PC-3 (cell line): ENCODE measurements at regions not wholly inside any gene's neighbourhood (a gene's known extent, or its start where the extent isn't known, plus 50 kb on each side); places are given as distances from the start of the nearest gene placed in this dataset.

Source experiments
- ATAC-seq: fragments of 200-7000 bp; cut with Tn5 transposase; 2 replicates; pipeline ENCODE4 v1.9.1; 2020; ENCODE audit warnings: mild to moderate bottlenecking, moderate library complexity
- BruUV-seq: library from RNA; stranded (reverse); fragments of 400-500 nt; replicated peaks from 2 replicates; lab custom pipeline; 2021; lab: Mats Ljungman, UMichigan
- CTCF ChIA-PET: fragments of 300-600 bp; sonication (Branson Sonifier 250); formaldehyde crosslinking; loops from one replicate; lab custom pipeline; 2022; ENCODE audit warnings: antibody characterized with exemption; lab: Charles Lee
- POLR2A ChIA-PET: fragments of 300-600 bp; sonication (Branson Sonifier 250); formaldehyde crosslinking; loops from one replicate; lab custom pipeline; 2022; ENCODE audit warnings: antibody characterized with exemption; ENCODE audit not compliant: unreplicated experiment; lab: Charles Lee
- DNase-seq: peaks from one replicate; pipeline ENCODE4 v3.0.0-alpha.2; 2015
- H2AFZ ChIP-seq: fragments of 300-600 bp; sonication (generic); 2 replicates; pipeline ENCODE4 v1.6.0; 2016; ENCODE audit warnings: antibody characterized with exemption, low read length
- H3F3A ChIP-seq: fragments of 300-600 bp; sonication (generic); one replicate; pipeline ENCODE4 v1.6.0; 2017; ENCODE audit warnings: antibody characterized with exemption, low read length, control low read depth, mild to moderate bottlenecking; ENCODE audit not compliant: unreplicated experiment
- H3K27ac ChIP-seq: fragments of 300-600 bp; sonication (generic); 2 replicates; pipeline ENCODE4 v1.5.1; 2016; ENCODE audit warnings: mild to moderate bottlenecking, low read length
- H3K27me3 ChIP-seq: fragments of 300-600 bp; sonication (generic); 2 replicates; pipeline ENCODE4 v1.6.1; 2016; ENCODE audit warnings: low read length, mixed read lengths
- H3K36me3 ChIP-seq: fragments of 300-600 bp; sonication (generic); 2 replicates; pipeline ENCODE4 v1.6.1; 2016; ENCODE audit warnings: low read depth, mixed run types, low read length, mixed read lengths
- H3K4me1 ChIP-seq: fragments of 300-600 bp; sonication (generic); 2 replicates; pipeline ENCODE4 v1.5.1; 2016; ENCODE audit warnings: low read length; ENCODE audit not compliant: insufficient read depth
- H3K4me2 ChIP-seq: fragments of 300-600 bp; sonication (generic); 2 replicates; pipeline ENCODE4 v1.6.0; 2016; ENCODE audit warnings: low read length
- H3K4me3 ChIP-seq: fragments of 300-600 bp; sonication (generic); 2 replicates; pipeline ENCODE4 v1.5.1; 2016; ENCODE audit warnings: mild to moderate bottlenecking, low read length, mixed read lengths
- H3K79me2 ChIP-seq: fragments of 300-600 bp; sonication (generic); 2 replicates; pipeline ENCODE4 v1.6.1; 2017; ENCODE audit warnings: low read length, mixed read lengths
- H3K9ac ChIP-seq: fragments of 300-600 bp; sonication (generic); 2 replicates; pipeline ENCODE4 v1.6.0; 2016; ENCODE audit warnings: mild to moderate bottlenecking, low read length
- H3K9me2 ChIP-seq: fragments of 300-600 bp; sonication (generic); replicated peaks from 2 replicates; pipeline ENCODE4 v1.6.1; 2016; ENCODE audit warnings: mixed run types, low read length, mixed read lengths
- H3K9me3 ChIP-seq: fragments of 300-600 bp; sonication (generic); 2 replicates; pipeline ENCODE4 v1.6.1; 2016; ENCODE audit warnings: low read length, mixed read lengths
- H4K20me1 ChIP-seq: fragments of 300-600 bp; sonication (generic); 2 replicates; pipeline ENCODE4 v1.6.1; 2016; ENCODE audit warnings: low read length, mixed read lengths
- CTCF ChIP-seq: fragments of 300-600 bp; sonication (generic); conservative IDR thresholded peaks from 2 replicates; pipeline ENCODE4 v1.5.1; 2017; ENCODE audit warnings: antibody characterized with exemption, low read depth, mild to moderate bottlenecking, low read length
- EZH2 ChIP-seq: fragments of 300-600 bp; sonication (generic); IDR thresholded peaks from one replicate; pipeline ENCODE4 v1.6.1; 2017; ENCODE audit warnings: antibody characterized with exemption, mild to moderate bottlenecking, low read length; ENCODE audit not compliant: unreplicated experiment
- EZH2phosphoT487 ChIP-seq: fragments of 300-600 bp; sonication (generic); IDR thresholded peaks from 2 replicates; pipeline ENCODE4 v1.6.1; 2018; ENCODE audit warnings: mild to moderate bottlenecking, antibody characterized with exemption, low read length, borderline replicate concordance
- intact Hi-C: fragments of 100-400 bp; cut with micrococcal nuclease; formaldehyde crosslinking; loops from 2 replicates; pipeline ENCODE4 v1.9.0; 2023

- no peak for TF ChIP-seq CTCF
- TF ChIP-seq EZH2: no peak
- TF ChIP-seq EZH2phosphoT487: no peak
- Histone ChIP-seq H3K27me3 (no peaks in the 10 kb centered on the region), H3K4me2 (no peak overlapping the region), H3F3A (no peaks in the 10 kb centered on the region), H4K20me1 (no peaks in the 10 kb centered on the region), H2AFZ (no peak overlapping the region), H3K9me2 (no peaks in the 10 kb centered on the region), H3K9me3 (no peaks in the 10 kb centered on the region), H3K4me3 (no peak overlapping the region), H3K36me3 (no peaks in the 10 kb centered on the region), H3K79me2 (no peaks in the 10 kb centered on the region), H3K9ac (no peak overlapping the region), H3K27ac (no peak overlapping the region), H3K4me1 (no peaks in the 10 kb centered on the region)
- intact Hi-C loops: no loop called here
- ATAC-seq (no peak), DNase-seq (no peak)
- ChIA-PET POLR2A (interaction anchor here (0.6 kb wide), 1 partner anchor 38 kb away, joined by 5 read pairs; no protein-coding TSS in a partner anchor), CTCF (no interaction called here)
- BruUV-seq: no TSS peak
These were observed 50.8 kb upstream of the INCENP start for GRCh38 chr11:62073061-62073460.

- CTCF ChIA-PET: no interaction called here
- Histone ChIP-seq H3K36me3 (no peaks in the 10 kb centered on the region), H2AFZ (no peak overlapping the region), H3K27me3 (no peaks in the 10 kb centered on the region), H3K4me1 (no peaks in the 10 kb centered on the region), H3K4me2 (no peak overlapping the region), H3F3A (no peaks in the 10 kb centered on the region), H3K27ac (no peak overlapping the region), H3K9ac (no peak overlapping the region), H3K4me3 (no peak overlapping the region), H4K20me1 (no peaks in the 10 kb centered on the region), H3K9me3 (no peaks in the 10 kb centered on the region), H3K79me2 (no peaks in the 10 kb centered on the region), H3K9me2 (no peaks in the 10 kb centered on the region)
- no TSS peak for BruUV-seq
- TF ChIP-seq EZH2 (no peak), CTCF (no peak), EZH2phosphoT487 (no peak)
- ATAC-seq (no peak), DNase-seq (no peak)
- POLR2A ChIA-PET: no interaction called here
- intact Hi-C loops: no loop called here
These were observed 52.4 kb upstream of the INCENP start for GRCh38 chr11:62071408-62071807.

GRCh38 chr11:62069986-62070919 lies 53.6 kb upstream of the INCENP start:
- H4K20me1 ChIP-seq: no peaks in the 10 kb centered on the region
- ChIA-PET CTCF (no interaction called here), POLR2A (no interaction called here)
- H3K9me3 ChIP-seq: no peaks in the 10 kb centered on the region
- no peaks in the 10 kb centered on the region for H3K9me2 ChIP-seq
- no peak overlapping the region for H3K4me3 ChIP-seq
- ATAC-seq (no peak), DNase-seq (no peak)
- H3K9ac ChIP-seq: no peak overlapping the region
- no peak overlapping the region for H3K27ac ChIP-seq
- H3K79me2 ChIP-seq: no peaks in the 10 kb centered on the region
- H3K4me2 ChIP-seq: no peak overlapping the region
- intact Hi-C loops: no loop called here
- H3K27me3 ChIP-seq: no peaks in the 10 kb centered on the region
- no TSS peak for BruUV-seq
- H3K36me3 ChIP-seq: no peaks in the 10 kb centered on the region
- no peak overlapping the region for H2AFZ ChIP-seq
- H3K4me1 ChIP-seq: no peaks in the 10 kb centered on the region
- H3F3A ChIP-seq: no peaks in the 10 kb centered on the region
- TF ChIP-seq EZH2 (no peak), EZH2phosphoT487 (no peak), CTCF (no peak)
